HUDEP-2 (cell line): ENCODE measurements at regions not wholly inside any gene's neighbourhood (a gene's known extent, or its start where the extent isn't known, plus 50 kb on each side); places are given as distances from the start of the nearest gene placed in this dataset.
"Not testable (repeated sequence)": the region's sequence is repeated elsewhere in the genome, so short reads cannot be mapped to it uniquely, and the experiment has no call there.

Experiments used
- DNase-seq, 76 experiments: peaks; one replicate each; lab custom pipeline; 2025; ENCODE audit not compliant: unreplicated experiment in 76 of 76; lab: John Stamatoyannopoulos, UW

- no peak for DNase-seq
Observed at GRCh38 chr9:11697126-11697525, 996.1 kb upstream of the TYRP1 start.

GRCh38 chr9:11701706-11702105 is 991.5 kb upstream of the TYRP1 start:
- DNase-seq = no peak

- DNase-seq = no peak
Observed at GRCh38 chr9:11702548-11702947, 990.6 kb upstream of the TYRP1 start.

- DNase-seq = not testable (repeated sequence)
Observed at GRCh38 chr9:11704198-11704597, 989.0 kb upstream of the TYRP1 start.

- no peak for DNase-seq
Observed at GRCh38 chr9:11708899-11709298, 984.3 kb upstream of the TYRP1 start.

- DNase-seq = no peak
Observed at GRCh38 chr9:11709567-11709966, 983.6 kb upstream of the TYRP1 start.

- no peak for DNase-seq
Observed at GRCh38 chr9:11713077-11713476, 980.1 kb upstream of the TYRP1 start.

- no peak for DNase-seq
Observed at GRCh38 chr9:11722957-11723356, 970.2 kb upstream of the TYRP1 start.

- no peak for DNase-seq
Observed at GRCh38 chr9:11726659-11727058, 966.5 kb upstream of the TYRP1 start.

- DNase-seq = no peak
Observed at GRCh38 chr9:11735391-11735790, 957.8 kb upstream of the TYRP1 start.

- DNase-seq = no peak
Observed at GRCh38 chr9:11742471-11742870, 950.7 kb upstream of the TYRP1 start.

GRCh38 chr9:11743356-11743755 is 949.8 kb upstream of the TYRP1 start:
- no peak for DNase-seq

GRCh38 chr9:11749396-11749795 is 943.8 kb upstream of the TYRP1 start:
- no peak for DNase-seq

GRCh38 chr9:11755951-11756350 is 937.2 kb upstream of the TYRP1 start:
- DNase-seq = no peak

GRCh38 chr9:11757408-11757807 is 935.8 kb upstream of the TYRP1 start:
- DNase-seq = no peak

- DNase-seq = no peak
Observed at GRCh38 chr9:11758016-11758415, 935.2 kb upstream of the TYRP1 start.

- no peak for DNase-seq
Observed at GRCh38 chr9:11779971-11780370, 913.2 kb upstream of the TYRP1 start.

GRCh38 chr9:11792870-11793269 is 900.3 kb upstream of the TYRP1 start:
- DNase-seq = no peak

GRCh38 chr9:11794984-11795383 is 898.2 kb upstream of the TYRP1 start:
- DNase-seq = no peak

GRCh38 chr9:11805969-11806368 is 887.2 kb upstream of the TYRP1 start:
- DNase-seq = no peak

- no peak for DNase-seq
Observed at GRCh38 chr9:11821306-11821975, 871.7 kb upstream of the TYRP1 start.

GRCh38 chr9:11828201-11828600 is 865.0 kb upstream of the TYRP1 start:
- DNase-seq = no peak

GRCh38 chr9:11833056-11833455 is 860.1 kb upstream of the TYRP1 start:
- DNase-seq = no peak
